Activated CD8-positive, alpha-beta memory T cell treated with anti-CD3 and anti-CD28 coated beads, Interleukin-2, amount 50 U/mL, for 24 hours (primary cell): ENCODE measurements at regions not wholly inside any gene's neighbourhood (a gene's known extent, or its start where the extent isn't known, plus 50 kb on each side); places are given as distances from the start of the nearest gene placed in this dataset.

Experiments
- DNase-seq: peaks from one replicate; pipeline ENCODE4 v3.0.0-alpha.2; 2020; ENCODE audit errors: extremely low read depth

DNA sequence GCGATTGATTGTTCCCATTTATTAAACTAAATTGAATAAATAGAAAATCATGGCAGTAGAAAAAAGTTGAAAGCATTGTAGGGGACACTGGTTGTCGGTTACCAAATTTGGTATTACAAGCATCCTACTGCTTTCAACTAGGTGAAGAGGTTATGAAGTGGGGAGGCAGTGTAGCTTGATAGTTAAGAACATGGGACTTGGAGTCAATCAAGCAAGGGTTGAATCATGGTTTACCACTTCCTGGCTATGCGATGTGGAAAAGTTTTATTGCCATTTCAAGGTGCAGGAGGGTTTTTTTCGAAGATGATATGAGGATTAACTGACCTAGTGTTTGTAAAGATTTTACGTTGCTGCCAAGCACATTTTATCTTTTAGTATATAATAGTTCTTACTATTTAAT is 318.2 kb upstream of the KCNH8 start:
- no peak for DNase-seq

DNA sequence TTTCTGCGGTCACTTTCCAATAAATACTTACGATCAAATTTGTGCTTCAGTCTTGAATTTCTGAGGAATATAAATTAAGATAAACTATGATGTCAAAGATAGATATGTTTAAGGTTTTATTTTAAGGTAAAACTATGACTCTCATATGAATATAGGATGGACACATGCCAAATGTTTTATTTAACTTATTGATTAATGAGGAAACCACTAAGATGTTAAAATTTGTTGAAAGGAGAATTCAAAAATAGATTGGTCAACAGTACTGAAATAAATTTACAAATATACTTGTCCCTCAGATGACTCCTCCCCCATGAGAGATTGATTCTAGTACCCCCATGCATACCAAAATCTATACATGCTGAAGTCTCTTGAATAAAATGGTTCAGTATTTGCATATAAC is 319.7 kb upstream of the KCNH8 start:
- DNase-seq: no peak

DNA sequence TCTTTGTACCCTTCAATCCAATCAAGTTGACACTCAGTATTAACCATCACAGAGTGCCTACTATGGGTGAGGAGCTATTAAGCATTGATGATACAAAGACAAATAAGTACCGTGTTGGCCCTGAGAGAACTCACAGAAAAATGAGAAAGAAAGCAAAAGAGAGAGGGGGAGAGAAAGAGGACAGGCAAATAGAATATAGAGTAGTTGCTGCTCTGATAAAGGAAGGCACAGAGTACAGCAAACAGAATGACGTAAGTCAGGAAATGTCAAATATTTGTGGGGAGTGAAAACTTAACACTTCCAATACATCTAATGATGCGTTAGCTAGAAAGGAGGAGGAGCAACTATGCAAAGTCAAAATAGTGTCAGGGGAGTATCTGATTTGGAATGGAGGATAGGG is 320.6 kb upstream of the KCNH8 start:
- no peak for DNase-seq

DNA sequence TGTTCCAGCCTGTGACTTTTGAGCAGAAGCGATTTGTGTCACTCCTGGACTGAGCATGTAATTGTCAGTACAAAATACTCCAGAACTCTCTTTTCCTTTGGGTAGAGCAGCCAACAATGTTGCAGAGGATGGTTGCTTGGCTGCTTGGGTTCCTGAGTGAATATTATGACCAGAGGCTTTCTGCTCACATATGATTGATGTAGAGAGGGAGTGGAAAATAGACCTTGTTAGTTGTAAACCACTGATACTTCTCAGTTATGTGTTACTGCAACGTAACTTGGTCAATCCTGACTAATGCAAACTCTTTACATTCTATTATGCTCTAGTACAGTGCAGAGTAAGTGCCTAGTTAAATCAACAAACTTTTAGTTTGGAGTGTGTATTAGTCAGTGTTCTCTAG is 322.6 kb upstream of the KCNH8 start:
- DNase-seq: no peak

DNA sequence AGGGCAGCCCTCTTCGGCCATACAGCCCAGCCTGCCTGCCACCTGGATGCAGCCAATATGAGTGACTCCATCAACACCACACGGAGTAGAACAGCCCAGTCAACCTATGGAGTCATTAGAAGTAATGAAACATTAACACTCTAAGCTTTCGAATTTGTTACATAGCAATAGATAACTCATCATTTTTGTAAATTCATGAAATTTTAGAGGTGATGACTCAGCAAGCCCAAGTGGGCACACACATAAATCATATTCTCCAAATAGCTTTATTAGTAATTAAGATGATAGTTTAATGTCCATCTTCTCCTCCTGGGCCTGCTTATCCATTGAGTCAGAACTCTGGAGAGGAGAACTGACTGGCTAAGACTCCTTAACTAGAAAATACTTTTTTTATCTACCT is 335.0 kb upstream of the KCNH8 start:
- DNase-seq: no peak

DNA sequence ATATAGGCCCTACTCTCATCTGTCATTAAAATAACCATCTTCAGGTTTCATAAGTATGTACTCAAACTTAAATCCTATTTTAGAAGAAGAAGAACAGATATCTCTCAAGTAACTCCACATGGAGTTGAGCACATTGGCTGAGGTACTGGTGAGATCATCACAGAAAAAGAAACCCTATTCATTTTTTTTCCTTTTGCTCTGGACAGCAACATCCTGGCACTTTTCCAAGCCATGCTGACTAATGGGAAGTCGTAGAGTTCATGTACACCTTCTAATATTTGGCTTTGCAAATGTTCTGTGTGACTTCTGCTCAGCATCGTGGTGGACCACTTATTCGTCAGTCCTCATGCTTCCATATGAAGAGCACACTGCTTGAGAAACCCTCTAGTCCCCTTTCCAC is 336.0 kb upstream of the KCNH8 start:
- no peak for DNase-seq

DNA sequence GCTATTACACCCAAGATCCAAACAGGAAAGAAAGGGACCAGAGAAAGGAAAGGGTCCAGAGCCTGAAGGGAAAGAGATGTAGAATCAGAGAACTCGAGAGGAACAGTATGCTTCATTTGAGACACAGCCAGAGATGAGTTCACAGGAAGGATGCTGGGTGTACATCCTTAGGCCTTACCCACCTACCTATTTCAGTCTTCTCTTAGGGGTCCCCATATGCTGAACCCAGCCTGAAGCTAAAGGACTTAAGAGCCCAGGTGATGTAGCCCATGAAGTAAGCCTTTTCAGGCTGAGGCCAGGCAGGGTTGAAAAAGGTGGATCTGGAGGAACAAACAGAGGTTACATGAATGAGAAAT is 338.0 kb upstream of the KCNH8 start:
- no peak for DNase-seq

DNA sequence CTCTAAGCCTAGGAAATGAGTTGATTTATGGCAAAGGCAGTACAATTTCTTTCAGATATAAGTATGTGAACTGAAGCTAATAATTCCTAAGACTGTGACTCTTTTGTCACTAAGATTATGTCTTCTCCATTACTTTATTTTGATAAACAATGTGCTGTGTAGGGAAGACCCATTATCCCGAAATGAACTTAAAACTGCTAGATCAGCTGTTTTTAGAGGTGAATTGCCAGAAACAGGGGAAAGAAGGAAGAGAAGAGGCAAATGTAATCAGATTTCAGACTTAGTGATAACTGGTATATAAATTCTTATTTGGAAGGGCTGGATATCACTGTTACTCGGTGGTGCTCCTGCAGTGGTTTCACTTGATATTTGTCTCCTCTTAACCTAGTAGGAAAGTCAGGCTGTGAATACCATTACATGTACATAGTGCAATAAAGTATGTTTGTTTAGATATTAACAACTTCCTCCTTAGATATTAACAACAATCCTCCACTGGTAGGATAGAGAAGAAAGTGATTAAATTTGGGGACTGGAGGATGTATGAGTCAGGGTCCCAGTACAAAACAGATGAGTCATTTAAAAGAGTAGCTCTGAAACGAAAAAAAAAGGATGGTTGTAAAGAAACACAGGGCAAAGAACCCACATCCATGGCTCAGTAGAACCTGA is 338.5 kb upstream of the KCNH8 start:
- no peak for DNase-seq

DNA sequence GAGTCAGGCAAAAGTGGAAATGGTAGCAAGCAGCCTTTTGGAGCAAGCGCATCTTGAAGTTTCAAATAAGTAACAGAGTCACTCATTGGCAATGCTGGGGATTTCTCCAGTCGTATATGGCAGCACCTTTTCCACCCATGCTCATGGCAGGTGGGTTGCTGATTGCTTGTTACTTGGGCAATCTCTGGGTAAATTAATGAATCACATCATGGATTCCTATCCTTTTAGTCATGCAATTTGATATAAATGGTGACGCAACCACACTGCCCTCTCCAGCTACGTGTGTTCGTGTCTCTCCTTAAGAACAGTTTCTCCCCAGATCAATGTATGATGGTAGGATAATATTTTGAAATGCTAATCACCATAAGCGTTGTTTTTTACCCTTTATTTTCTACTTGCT is 339.9 kb upstream of the KCNH8 start:
- DNase-seq: no peak

DNA sequence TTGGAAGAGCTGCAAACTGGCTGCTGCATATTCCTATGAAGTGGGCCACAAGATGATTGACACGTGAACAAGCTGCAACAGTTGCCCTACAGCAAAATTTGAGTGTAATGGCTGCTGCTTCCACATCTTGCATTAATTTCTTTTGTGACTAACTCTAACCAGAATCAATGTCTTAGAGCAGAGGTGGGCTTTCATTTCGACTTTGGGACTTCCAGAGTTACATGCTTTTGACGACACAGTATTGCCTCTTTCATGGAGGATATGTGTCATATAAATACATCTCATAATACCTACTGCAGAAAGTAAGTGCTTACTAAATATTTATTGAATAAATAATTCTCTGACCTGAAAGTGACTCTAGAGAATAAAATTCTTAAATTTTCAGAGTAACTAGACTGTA is 340.7 kb upstream of the KCNH8 start:
- no peak for DNase-seq

DNA sequence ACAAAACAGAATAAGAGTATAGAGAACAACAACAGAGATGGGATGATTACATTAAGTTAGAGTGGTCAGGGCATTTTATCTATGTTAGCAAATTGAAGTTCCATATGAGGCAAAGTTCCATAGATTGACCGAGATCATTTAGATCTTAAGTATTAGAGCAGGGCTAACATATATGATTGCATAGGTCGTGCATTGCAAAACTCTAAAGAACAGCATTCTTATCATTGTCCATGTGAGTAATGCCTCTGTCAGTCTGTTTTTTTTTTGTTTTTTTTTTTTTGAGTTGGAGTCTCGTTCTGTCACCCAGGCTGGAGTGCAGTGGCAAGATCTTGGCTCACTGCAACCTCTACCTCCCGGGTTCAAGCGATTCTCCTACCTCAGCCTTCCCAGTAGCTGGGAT is 341.7 kb upstream of the KCNH8 start:
- no peak for DNase-seq

DNA sequence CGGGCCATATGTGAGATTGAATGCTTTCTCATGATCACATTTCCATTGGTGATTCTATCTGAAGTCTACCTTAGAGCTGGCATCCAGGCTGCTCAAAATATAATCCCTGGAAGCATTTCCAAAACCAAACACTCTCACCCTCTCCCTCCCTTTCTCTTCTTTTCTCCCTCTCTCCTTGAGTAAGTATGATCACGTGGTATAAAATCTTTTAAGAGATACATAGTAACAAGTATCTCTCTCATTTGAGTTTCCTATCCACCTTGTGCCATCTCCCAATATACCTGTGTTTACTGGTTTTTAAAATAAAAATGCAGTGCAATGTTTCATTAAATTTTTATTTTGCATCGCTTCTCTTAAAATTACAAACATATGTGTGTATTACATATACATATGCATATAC is 350.9 kb upstream of the KCNH8 start:
- no peak for DNase-seq

DNA sequence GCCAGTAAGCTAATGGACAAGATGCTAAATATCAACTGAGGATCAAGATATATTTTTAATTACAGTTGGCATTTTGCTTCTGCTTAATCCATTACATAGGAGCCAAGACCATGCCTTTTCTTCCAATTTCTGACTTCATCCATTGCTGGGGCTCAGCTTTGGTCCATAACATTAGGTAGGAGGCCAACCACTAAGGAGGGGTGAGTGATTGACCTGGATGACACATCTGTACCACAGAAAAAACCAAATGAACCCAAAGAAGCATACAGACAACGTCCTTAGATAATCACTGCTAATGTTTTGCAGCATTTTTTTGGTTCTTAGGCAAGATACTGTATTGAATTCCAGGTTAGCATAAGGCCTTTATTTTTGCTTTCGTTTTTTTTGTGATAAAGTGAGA is 353.2 kb upstream of the KCNH8 start:
- DNase-seq: no peak

DNA sequence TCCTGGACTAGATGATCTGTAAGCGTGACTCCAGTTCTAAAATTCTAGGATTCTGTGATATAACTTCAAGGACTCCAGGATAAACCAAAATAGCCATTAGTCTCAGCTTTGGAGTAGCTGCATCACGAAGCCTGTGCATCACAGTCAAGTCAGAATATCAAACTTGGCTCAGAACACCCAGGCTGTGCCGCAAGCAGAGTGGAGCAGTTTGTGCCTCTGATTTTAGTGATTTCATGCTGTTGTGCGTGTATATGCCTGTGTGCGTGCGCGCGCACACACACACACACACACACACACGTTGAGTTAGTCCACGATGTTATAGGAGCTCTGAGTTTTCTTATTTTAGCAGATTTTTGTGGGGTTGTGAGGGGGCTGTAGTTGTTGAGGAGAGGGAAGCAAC is 356.6 kb upstream of the KCNH8 start:
- no peak for DNase-seq

DNA sequence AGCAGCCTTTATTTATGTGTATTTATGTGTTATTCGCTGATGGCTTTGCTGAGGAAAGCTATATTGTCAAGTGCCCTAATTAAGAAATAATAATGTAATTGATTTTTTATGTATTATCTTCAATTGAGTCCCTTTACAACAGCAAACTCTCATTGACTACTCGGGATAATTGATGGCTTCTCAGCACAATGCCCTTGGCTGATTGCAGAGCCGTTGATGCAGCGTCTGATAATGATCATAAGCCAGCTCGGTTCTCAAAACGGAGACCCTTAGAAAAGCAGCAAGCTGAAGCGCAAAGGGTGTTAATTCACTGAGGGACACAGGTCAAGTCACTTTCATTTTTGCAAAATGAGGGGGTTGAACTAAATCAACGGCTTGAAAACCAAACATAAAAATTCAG is 357.1 kb upstream of the KCNH8 start:
- DNase-seq: no peak

DNA sequence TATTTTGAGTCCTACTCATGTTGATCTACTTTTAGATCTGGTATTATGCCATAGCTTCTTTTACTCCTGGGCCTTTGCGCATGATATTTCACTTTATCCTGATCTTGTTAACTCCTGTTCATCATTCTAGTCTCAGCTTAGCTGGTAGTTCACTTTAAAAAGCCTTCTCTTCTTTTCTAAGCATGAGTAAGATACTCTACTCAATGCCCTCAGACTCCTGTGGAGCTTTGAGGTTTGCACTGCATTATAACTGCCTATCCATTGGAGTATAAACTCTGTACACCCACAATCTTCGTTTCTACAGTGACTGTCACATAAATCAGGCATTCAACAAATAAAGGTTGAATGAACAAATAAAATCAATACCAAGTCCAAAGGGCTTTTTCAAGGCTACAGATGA is 357.9 kb upstream of the KCNH8 start:
- DNase-seq: no peak

DNA sequence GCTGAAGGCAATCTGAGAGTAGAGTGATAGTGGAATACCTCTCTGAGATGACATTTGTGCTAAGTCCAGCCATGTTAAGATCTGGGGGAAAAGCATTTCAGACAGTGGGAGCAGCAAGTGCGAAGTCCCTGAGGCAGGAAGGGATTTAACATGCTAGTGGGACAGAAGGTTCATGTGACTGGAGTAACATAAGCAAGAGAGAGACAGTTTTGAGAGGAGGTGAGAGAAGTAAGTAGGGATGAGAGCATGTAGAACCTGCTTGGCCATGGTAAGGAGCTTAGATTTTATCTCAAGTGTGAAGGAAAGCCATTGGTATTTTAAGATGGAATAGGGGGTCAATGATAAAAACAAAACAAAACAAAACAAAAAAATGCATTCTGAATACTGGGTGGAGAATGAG is 358.6 kb upstream of the KCNH8 start:
- DNase-seq: no peak

DNA sequence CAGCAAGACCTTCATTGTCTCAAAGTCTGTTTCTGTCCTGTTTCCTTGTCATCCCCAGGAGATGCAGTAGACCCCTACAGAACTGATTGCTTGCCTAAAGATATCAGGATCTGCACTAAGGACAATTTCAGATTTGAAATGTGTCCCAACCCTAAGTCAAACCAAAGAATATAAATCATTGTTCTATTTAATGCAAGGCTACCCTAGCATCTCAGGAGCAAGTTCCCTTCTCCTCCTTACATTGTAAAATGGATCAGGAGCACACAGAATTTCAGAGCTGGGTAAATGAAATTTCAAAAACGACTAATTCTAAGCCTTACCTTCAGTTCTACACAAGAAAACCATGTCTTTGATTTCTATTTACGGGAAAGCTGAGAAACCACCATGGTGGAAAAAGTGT is 360.9 kb upstream of the KCNH8 start:
- DNase-seq: no peak

DNA sequence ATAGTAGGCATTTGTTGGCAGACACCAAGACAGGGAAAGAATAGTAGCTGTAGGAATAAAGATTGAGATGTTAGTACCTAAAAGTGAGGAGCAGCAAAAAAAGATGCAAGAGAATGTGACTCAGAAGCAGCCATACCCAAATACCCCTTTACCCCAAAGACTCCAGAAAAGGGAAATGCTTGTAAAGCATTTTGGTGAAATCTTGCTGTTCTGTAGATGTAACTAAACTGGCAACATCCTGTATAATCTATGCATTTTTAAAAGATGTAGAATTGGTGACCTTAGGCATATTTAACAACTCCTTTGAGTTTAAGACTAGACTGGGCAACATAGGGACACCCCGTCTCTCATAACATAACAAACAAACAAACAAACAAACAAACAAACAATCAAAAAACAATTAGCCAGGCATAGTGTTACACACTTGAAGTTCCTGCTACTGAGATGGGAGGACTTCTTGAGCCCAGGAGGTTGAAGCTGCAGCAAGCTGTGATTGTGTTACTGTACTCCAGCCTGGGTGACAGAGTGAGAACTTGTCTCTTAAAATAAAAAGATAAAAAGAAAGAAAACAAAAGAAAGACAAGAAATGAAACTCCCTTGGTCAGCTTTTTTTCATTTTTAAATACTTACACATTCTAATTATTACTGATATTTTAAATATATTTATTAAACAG is 361.5 kb upstream of the KCNH8 start:
- DNase-seq: no peak

DNA sequence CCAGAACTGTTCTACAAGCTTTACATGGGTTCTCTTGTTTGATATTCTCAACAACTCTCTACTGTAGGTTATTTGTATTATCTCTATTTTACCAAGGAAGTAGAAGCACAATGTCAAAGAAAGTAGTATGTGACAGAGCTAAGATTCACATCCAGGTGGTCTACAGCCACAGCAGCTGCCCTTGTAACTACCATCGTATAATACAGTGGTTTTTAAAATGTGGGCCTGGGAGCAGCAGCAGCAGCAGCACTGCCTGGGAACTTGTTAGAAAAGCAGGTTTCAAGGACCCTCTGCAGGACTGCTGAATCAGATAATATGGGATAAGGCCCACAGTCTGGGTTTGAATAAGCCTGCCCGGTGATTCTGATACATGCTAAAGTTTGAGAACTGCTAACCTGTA is 357.1 kb upstream of the SATB1 start:
- DNase-seq: no peak

DNA sequence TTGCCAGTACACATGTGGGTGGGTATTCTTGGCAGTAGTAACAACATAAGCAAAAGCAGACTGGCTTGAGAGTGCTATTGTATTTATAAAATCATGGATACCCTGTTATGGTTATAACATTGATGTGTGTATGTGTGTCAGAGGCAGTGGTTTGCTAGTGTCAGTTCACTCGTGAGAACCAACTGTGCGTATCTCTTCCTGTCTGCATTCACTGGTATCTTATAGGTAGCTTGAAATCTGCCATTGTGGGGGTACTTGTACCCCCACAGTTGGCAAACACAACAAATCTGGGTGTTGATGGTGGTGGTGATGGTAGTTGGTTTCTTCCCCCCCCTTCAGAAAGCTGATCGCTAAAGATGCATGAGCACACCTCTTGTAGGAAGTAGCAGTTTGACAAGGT is 355.8 kb upstream of the SATB1 start:
- DNase-seq: no peak

DNA sequence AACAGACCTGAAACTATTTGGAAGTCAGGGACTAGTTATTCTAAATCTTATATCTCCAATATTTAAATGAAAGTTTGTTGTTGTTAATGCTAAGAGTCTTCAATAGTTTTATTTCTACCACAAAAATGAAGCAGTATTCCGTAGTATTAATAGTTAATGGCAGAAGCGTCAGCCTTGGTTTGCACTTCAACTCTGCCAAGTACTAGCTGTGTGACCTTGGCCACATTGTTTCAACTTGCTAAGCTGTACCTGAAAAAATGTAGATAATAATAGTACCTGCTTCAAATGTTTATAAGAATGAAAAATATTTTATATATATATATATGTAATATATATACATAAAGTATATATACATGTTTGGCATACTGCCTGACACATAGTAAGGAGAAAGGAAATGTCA is 354.6 kb upstream of the SATB1 start:
- no peak for DNase-seq

DNA sequence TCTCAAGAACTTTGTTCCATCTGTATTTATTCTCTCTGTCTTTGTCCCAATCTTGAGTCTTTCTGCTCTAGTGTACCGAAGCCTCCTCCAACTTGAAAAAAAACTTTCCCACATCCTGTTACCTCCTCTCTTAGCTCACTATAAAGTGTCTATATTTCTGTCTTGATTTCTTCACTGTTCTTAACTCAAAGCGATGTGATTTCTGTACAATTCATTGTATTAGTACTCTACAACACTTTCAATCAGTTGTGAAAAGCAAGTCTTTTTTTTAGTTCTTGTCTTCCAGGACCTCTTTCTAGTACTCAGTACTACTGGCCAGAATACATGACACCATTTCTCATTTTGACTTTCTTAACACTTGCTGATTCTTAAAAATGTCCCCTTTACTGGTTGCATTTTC is 353.5 kb upstream of the SATB1 start:
- DNase-seq: no peak

DNA sequence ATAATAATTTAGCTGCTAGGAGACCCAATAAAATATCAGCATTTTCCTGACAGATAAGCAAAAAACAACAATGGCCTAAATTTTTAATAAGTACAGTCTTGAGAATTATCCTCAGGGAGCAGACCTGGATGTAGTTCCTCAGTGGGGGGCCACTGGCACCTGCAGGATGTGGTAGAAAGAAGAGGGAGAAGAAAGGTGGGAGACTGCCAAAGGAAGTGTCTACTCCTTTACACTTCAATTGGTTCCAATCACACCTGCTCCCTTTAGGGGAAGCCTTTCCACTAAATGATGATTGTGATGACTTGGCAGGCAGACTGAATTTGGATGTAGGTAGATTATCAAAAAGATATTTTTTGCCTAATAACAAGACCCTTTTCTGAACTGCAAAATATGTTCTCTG is 353.0 kb upstream of the SATB1 start:
- no peak for DNase-seq
